ENCODE measurements at regions not wholly inside any gene's neighbourhood (a gene's known extent, or its start where the extent isn't known, plus 50 kb on each side); places are given as distances from the start of the nearest gene placed in this dataset.

DNA sequence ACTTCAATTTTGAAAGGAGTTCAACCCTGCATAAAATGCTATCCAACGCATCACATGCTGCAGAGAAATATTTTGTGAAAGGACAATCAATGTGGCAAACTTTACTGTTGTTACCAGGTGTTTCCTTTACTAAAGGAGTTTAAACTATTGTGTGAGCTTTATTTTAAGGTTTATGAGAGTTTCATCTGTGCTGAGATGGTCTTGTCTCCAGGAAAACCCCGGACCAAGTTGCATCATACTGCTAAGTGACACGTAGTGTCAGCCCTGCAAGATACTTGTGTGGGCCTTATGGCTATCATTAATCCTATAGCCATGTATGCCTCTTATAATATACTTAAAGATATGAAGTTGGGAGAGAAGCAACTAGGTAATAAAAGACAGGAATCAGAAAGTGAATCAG, 94.5 kb upstream of the EPHA6 start:
- Histone ChIP-seq H3K4me3 (ENCODE audit: insufficient read depth, low read depth, low read length) (no peak overlapping the region), H4K20me1 (ENCODE audit: insufficient read depth, low read length) (no peaks in the 10 kb centered on the region), H3K9ac (ENCODE audit: low read length) (no peak overlapping the region), H3K4me1 (ENCODE audit: insufficient read depth, low read length) (no peaks in the 10 kb centered on the region), H3K36me3 (ENCODE audit: insufficient read depth, low read length) (no peaks in the 10 kb centered on the region), H3K4me2 (ENCODE audit: low read length) (no peak overlapping the region), H2AFZ (ENCODE audit: low read depth, low read length) (no peak overlapping the region), H3K79me2 (ENCODE audit: insufficient read depth, low read length) (no peaks in the 10 kb centered on the region), H3K9me3 (ENCODE audit: insufficient read depth, low read depth, low read length) (no peaks in the 10 kb centered on the region), H3K27me3 (ENCODE audit: insufficient read depth, low read length) (no peaks in the 10 kb centered on the region), H3K27ac (ENCODE audit: low read depth, low read length) (no peak overlapping the region)
- FAIRE-seq (no peak), DNase-seq (ENCODE audit: low read depth) (no peak)
- Mint-ChIP-seq H3K27ac (ENCODE audit: unreplicated experiment) (no peak overlapping the region), H3K4me3 (ENCODE audit: unreplicated experiment) (no peak overlapping the region), H3K9me3 (ENCODE audit: unreplicated experiment) (no peaks in the 10 kb centered on the region), H3K27me3 (ENCODE audit: low read depth, unreplicated experiment) (no peaks in the 10 kb centered on the region), H3K4me1 (ENCODE audit: low read depth, unreplicated experiment) (no peaks in the 10 kb centered on the region), H3K36me3 (ENCODE audit: low read depth, unreplicated experiment) (no peaks in the 10 kb centered on the region)
- TF ChIP-seq, protein P1, sequence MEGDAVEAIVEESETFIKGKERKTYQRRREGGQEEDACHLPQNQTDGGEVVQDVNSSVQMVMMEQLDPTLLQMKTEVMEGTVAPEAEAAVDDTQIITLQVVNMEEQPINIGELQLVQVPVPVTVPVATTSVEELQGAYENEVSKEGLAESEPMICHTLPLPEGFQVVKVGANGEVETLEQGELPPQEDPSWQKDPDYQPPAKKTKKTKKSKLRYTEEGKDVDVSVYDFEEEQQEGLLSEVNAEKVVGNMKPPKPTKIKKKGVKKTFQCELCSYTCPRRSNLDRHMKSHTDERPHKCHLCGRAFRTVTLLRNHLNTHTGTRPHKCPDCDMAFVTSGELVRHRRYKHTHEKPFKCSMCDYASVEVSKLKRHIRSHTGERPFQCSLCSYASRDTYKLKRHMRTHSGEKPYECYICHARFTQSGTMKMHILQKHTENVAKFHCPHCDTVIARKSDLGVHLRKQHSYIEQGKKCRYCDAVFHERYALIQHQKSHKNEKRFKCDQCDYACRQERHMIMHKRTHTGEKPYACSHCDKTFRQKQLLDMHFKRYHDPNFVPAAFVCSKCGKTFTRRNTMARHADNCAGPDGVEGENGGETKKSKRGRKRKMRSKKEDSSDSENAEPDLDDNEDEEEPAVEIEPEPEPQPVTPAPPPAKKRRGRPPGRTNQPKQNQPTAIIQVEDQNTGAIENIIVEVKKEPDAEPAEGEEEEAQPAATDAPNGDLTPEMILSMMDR (IDR thresholded peaks at IDR 0.05; ENCODE audit: insufficient read depth, low read depth, low read length): no peak
- TF ChIP-seq EZH2 (IDR thresholded peaks at IDR 0.05; ENCODE audit: insufficient read depth, low read length): no peak

DNA sequence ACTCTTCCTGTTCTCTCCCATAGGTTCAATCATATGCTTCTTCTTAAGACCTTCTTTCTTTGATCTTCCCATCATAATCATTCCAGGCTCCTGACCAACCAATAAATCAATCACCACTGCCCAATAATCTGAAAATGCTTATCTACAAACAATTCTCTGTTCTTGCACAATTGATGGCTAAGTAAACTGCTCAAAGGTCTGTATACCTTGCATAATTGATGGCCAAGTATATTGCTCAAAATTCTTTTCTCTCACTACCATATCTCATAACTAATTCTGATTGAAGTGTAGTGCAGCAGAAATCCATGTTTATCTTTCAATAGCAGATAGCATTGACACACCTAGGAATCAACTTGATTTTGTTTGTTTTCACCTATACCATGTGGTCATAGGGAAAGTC, 83.4 kb upstream of the EPHA6 start:
- H3K36me3 ChIP-seq (ENCODE audit: insufficient read depth, low read length): no peaks in the 10 kb centered on the region
- FAIRE-seq: no peak

More for the DNA sequence above, 83.4 kb upstream of the EPHA6 start:
- Mint-ChIP-seq H3K9me3 (ENCODE audit: unreplicated experiment) (no peaks in the 10 kb centered on the region), H3K27me3 (ENCODE audit: low read depth, unreplicated experiment) (no peaks in the 10 kb centered on the region), H3K4me1 (ENCODE audit: low read depth, unreplicated experiment) (peaks cover 4% of the 10 kb centered on the region), H3K27ac (ENCODE audit: unreplicated experiment) (no peak overlapping the region), H3K4me3 (ENCODE audit: unreplicated experiment) (no peak overlapping the region), H3K36me3 (ENCODE audit: low read depth, unreplicated experiment) (no peaks in the 10 kb centered on the region)
- no peaks in the 10 kb centered on the region for H3K27me3 ChIP-seq (ENCODE audit: insufficient read depth, low read length)
- H3K9me3 ChIP-seq (ENCODE audit: insufficient read depth, low read depth, low read length): no peaks in the 10 kb centered on the region
- H2AFZ ChIP-seq (ENCODE audit: low read depth, low read length): no peak overlapping the region
- H3K4me2 ChIP-seq (ENCODE audit: low read length): no peak overlapping the region
- no peaks in the 10 kb centered on the region for H3K4me1 ChIP-seq (ENCODE audit: insufficient read depth, low read length)
- no peaks in the 10 kb centered on the region for H3K79me2 ChIP-seq (ENCODE audit: insufficient read depth, low read length)
- TF ChIP-seq, protein P1 (IDR thresholded peaks at IDR 0.05; ENCODE audit: insufficient read depth, low read depth, low read length): no peak
- TF ChIP-seq EZH2 (IDR thresholded peaks at IDR 0.05; ENCODE audit: insufficient read depth, low read length): no peak
- no peak overlapping the region for H3K9ac ChIP-seq (ENCODE audit: low read length)
- no peak for DNase-seq (ENCODE audit: low read depth)
- H3K4me3 ChIP-seq (ENCODE audit: insufficient read depth, low read depth, low read length): no peak overlapping the region
- H3K27ac ChIP-seq (ENCODE audit: low read depth, low read length): no peak overlapping the region
- H4K20me1 ChIP-seq (ENCODE audit: insufficient read depth, low read length): no peaks in the 10 kb centered on the region

All from astrocyte (in vitro differentiated cells and primary cell).